ENCODE measurements at regions not wholly inside any gene's neighbourhood (a gene's known extent, or its start where the extent isn't known, plus 50 kb on each side); places are given as distances from the start of the nearest gene placed in this dataset.

- POLR2A ChIA-PET = no interaction called here
Observed at GRCh38 chr4:100056701-100057100, 106.6 kb upstream of the H2AZ1 start.

GRCh38 chr4:100054071-100054470 is 104.0 kb upstream of the H2AZ1 start:
- H3K27ac Mint-ChIP-seq = no peak overlapping the region
- CTCF ChIA-PET = no interaction called here
- intact Hi-C loops (cut with micrococcal nuclease) = no loop called here
- DNase-seq = no peak
- H3K4me1 Mint-ChIP-seq = no peaks in the 10 kb centered on the region
- H3K36me3 Mint-ChIP-seq (ENCODE audit: low read depth) = no peaks in the 10 kb centered on the region
- no peak for TF ChIP-seq CTCF (IDR thresholded peaks at IDR 0.05)
- no peak for ATAC-seq (ENCODE audit: low read depth)
- no peaks in the 10 kb centered on the region for H3K9me3 Mint-ChIP-seq
- POLR2A ChIA-PET = no interaction called here
- peaks cover 10% of the 10 kb centered on the region for H3K27me3 Mint-ChIP-seq
- H3K4me3 Mint-ChIP-seq = no peak overlapping the region

More at GRCh38 chr4:100056701-100057100, 106.6 kb upstream of the H2AZ1 start:
- peaks cover 5% of the 10 kb centered on the region for H3K27me3 Mint-ChIP-seq
- DNase-seq (no peak), ATAC-seq (ENCODE audit: low read depth) (no peak)
- CTCF ChIA-PET = no interaction called here
- TF ChIP-seq CTCF (IDR thresholded peaks at IDR 0.05) = no peak
- no peaks in the 10 kb centered on the region for H3K9me3 Mint-ChIP-seq
- H3K27ac Mint-ChIP-seq = no peak overlapping the region
- no peaks in the 10 kb centered on the region for H3K4me1 Mint-ChIP-seq
- H3K4me3 Mint-ChIP-seq = no peak overlapping the region
- H3K36me3 Mint-ChIP-seq (ENCODE audit: low read depth) = no peaks in the 10 kb centered on the region
- intact Hi-C loops (cut with micrococcal nuclease) = no loop called here

GRCh38 chr4:100049872-100050271 is 99.8 kb upstream of the H2AZ1 start:
- no peak overlapping the region for H3K27ac Mint-ChIP-seq
- DNase-seq (no peak), ATAC-seq (ENCODE audit: low read depth) (no peak)
- intact Hi-C loops (cut with micrococcal nuclease) = no loop called here
- no peaks in the 10 kb centered on the region for H3K36me3 Mint-ChIP-seq (ENCODE audit: low read depth)
- H3K9me3 Mint-ChIP-seq = no peaks in the 10 kb centered on the region
- CTCF ChIA-PET = interaction anchor here (0.7 kb wide), 1 partner anchor 356 kb away, joined by 3 read pairs; no protein-coding TSS in a partner anchor
- no peaks in the 10 kb centered on the region for H3K4me1 Mint-ChIP-seq
- no peak for TF ChIP-seq CTCF (IDR thresholded peaks at IDR 0.05)
- peaks cover 10% of the 10 kb centered on the region for H3K27me3 Mint-ChIP-seq
- H3K4me3 Mint-ChIP-seq = no peak overlapping the region
- POLR2A ChIA-PET = no interaction called here

- POLR2A ChIA-PET = no interaction called here
- TF ChIP-seq CTCF (IDR thresholded peaks at IDR 0.05) = no peak
- ATAC-seq (ENCODE audit: low read depth) (no peak), DNase-seq (no peak)
- Mint-ChIP-seq H3K36me3 (ENCODE audit: low read depth) (no peaks in the 10 kb centered on the region), H3K4me1 (no peaks in the 10 kb centered on the region), H3K27me3 (no peaks in the 10 kb centered on the region), H3K9me3 (peaks cover 3% of the 10 kb centered on the region), H3K4me3 (no peak overlapping the region), H3K27ac (no peak overlapping the region)
- CTCF ChIA-PET = no interaction called here
- intact Hi-C loops (cut with micrococcal nuclease) = no loop called here
Observed at GRCh38 chr4:100042711-100043110, 92.6 kb upstream of the H2AZ1 start.

- no peak overlapping the region for H3K27ac Mint-ChIP-seq
Observed at GRCh38 chr4:100042235-100042634, 92.2 kb upstream of the H2AZ1 start.

More at GRCh38 chr4:100042235-100042634, 92.2 kb upstream of the H2AZ1 start:
- no peaks in the 10 kb centered on the region for H3K36me3 Mint-ChIP-seq (ENCODE audit: low read depth)
- H3K4me3 Mint-ChIP-seq = no peak overlapping the region
- TF ChIP-seq CTCF (IDR thresholded peaks at IDR 0.05) = no peak
- ATAC-seq (ENCODE audit: low read depth) = no peak
- ChIA-PET CTCF (no interaction called here), POLR2A (no interaction called here)
- H3K9me3 Mint-ChIP-seq = peaks cover 8% of the 10 kb centered on the region
- no peaks in the 10 kb centered on the region for H3K4me1 Mint-ChIP-seq
- intact Hi-C loops (cut with micrococcal nuclease) = no loop called here
- H3K27me3 Mint-ChIP-seq = no peaks in the 10 kb centered on the region
- DNase-seq = no peak
